GM10248 (cell line): ENCODE measurements at regions not wholly inside any gene's neighbourhood (a gene's known extent, or its start where the extent isn't known, plus 50 kb on each side); places are given as distances from the start of the nearest gene placed in this dataset.

Source experiments
- CTCF ChIA-PET: fragments of 300-600 bp; sonication (Branson Sonifier 250); formaldehyde crosslinking; extraction: SDS; loops from one replicate; lab custom pipeline; 2021; ENCODE audit warnings: antibody characterized with exemption; lab: Yijun Ruan, JAX
- POLR2A ChIA-PET: fragments of 350-650 bp; sonication (Branson Sonifier 250); formaldehyde crosslinking; extraction: SDS; loops from one replicate; lab custom pipeline; 2020; ENCODE audit warnings: antibody characterized with exemption; lab: Yijun Ruan, JAX
- DNase-seq: peaks from one replicate; pipeline ENCODE4 v3.0.0; 2012; ENCODE audit errors: extremely low spot score
- CTCF ChIP-seq: IDR thresholded peaks from 2 replicates; pipeline ENCODE4 v1.5.1; 2012; ENCODE audit warnings: mild to moderate bottlenecking, low read depth; ENCODE audit errors: extremely low read depth, missing control alignments, control extremely low read depth

GRCh38 chr4:13903061-13903460, 275.5 kb upstream of the BOD1L1 start:
- DNase-seq, result no peak
- POLR2A ChIA-PET, result no interaction called here
- TF ChIP-seq CTCF, result no peak
- CTCF ChIA-PET, result interaction anchor here (2.3 kb wide), 1 partner anchor 18 kb away, joined by 5 read pairs; no protein-coding TSS in a partner anchor

- TF ChIP-seq CTCF, result no peak
- ChIA-PET POLR2A (no interaction called here), CTCF (interaction anchor here (2.3 kb wide), 1 partner anchor 18 kb away, joined by 5 read pairs; no protein-coding TSS in a partner anchor)
- no peak for DNase-seq
These were observed 276.4 kb upstream of the BOD1L1 start for GRCh38 chr4:13903901-13904300.

- no peak for TF ChIP-seq CTCF
- no peak for DNase-seq
- POLR2A ChIA-PET, result no interaction called here
- CTCF ChIA-PET, result interaction anchor here (0.7 to 2.3 kb wide), 3 partner anchors 12 to 22 kb away, joined by 3 to 5 read pairs (median 3); no protein-coding TSS in a partner anchor
These were observed 278.0 kb upstream of the BOD1L1 start for GRCh38 chr4:13905543-13905942.

- no peak for TF ChIP-seq CTCF
- no peak for DNase-seq
- CTCF ChIA-PET, result interaction anchor here (0.7 kb wide), 1 partner anchor 54 kb away, joined by 3 read pairs; no protein-coding TSS in a partner anchor
- POLR2A ChIA-PET, result no interaction called here
These were observed 279.2 kb upstream of the BOD1L1 start for GRCh38 chr4:13906727-13907126.

GRCh38 chr4:13907255-13907751, 279.8 kb upstream of the BOD1L1 start:
- ChIA-PET CTCF (interaction anchor here (0.7 to 2.1 kb wide), 4 partner anchors 10 to 54 kb away, joined by 3 to 11 read pairs (median 3); no protein-coding TSS in a partner anchor), POLR2A (no interaction called here)
- DNase-seq, result no peak
- no peak for TF ChIP-seq CTCF

GRCh38 chr4:13908455-13908854, 280.9 kb upstream of the BOD1L1 start:
- TF ChIP-seq CTCF, result no peak
- POLR2A ChIA-PET, result no interaction called here
- no peak for DNase-seq
- CTCF ChIA-PET, result interaction anchor here (2.1 kb wide), 1 partner anchor 11 kb away, joined by 11 read pairs; no protein-coding TSS in a partner anchor

GRCh38 chr4:13910556-13910955, 283.0 kb upstream of the BOD1L1 start:
- CTCF ChIA-PET, result interaction anchor here (0.9 to 1.6 kb wide), 3 partner anchors 9 to 24 kb away, joined by 3 to 5 read pairs (median 4); no protein-coding TSS in a partner anchor
- DNase-seq, result no peak
- no peak for TF ChIP-seq CTCF
- POLR2A ChIA-PET, result interaction anchor here (0.6 kb wide), 1 partner anchor 144 kb away, joined by 4 read pairs; no protein-coding TSS in a partner anchor
